ENCODE measurements at regions not wholly inside any gene's neighbourhood (a gene's known extent, or its start where the extent isn't known, plus 50 kb on each side); places are given as distances from the start of the nearest gene placed in this dataset.

- TF ChIP-seq CHD7 (IDR thresholded peaks at IDR 0.05; ENCODE audit: insufficient replicate concordance, low read length) (no peak), ATF2 (IDR thresholded peaks at IDR 0.05; ENCODE audit: low read length) (no peak), SAP30 (IDR thresholded peaks at IDR 0.05; ENCODE audit: insufficient read depth, insufficient replicate concordance, low read length) (no peak), POLR2AphosphoS5 (IDR thresholded peaks at IDR 0.05; ENCODE audit: low read depth, low read length) (no peak), CTCF (IDR thresholded peaks at IDR 0.05; ENCODE audit: control extremely low read depth in 1 of 3, insufficient read depth in 1 of 3, low read depth in 1 of 3, low read length in 3 of 3) (no peak)
Observed at GRCh38 chr20:57826666-57827287, 117.0 kb upstream of the PMEPA1 start (continued).

Measured in H1 (cell line).